GM23338 (cell line): ENCODE measurements at regions not wholly inside any gene's neighbourhood (a gene's known extent, or its start where the extent isn't known, plus 50 kb on each side); places are given as distances from the start of the nearest gene placed in this dataset.
A peak's percentile ranks its signal among the peaks of the same experiment; 100 is the strongest.

Experiments
- ATAC-seq: fragments of 200-7000 bp; cut with Tn5 transposase; 3 replicates; pipeline ENCODE4 v1.9.1; 2020
- DNase-seq: peaks from one replicate; pipeline ENCODE4 v3.0.0-alpha.2; 2015; ENCODE audit warnings: low spot score
- H2AFZ ChIP-seq: fragments of 200-600 bp; sonication (generic); 2 replicates; pipeline ENCODE4 v1.8.0; 2016; ENCODE audit warnings: antibody characterized with exemption, mild to moderate bottlenecking, moderate library complexity
- H3F3A ChIP-seq: fragments of 200-600 bp; sonication (generic); replicated peaks from 2 replicates; pipeline ENCODE4 v1.8.0; 2017; ENCODE audit warnings: antibody characterized with exemption, mixed run types, low read depth
- H3K27ac ChIP-seq: fragments of 200-600 bp; sonication (generic); 2 replicates; pipeline ENCODE4 v1.6.1; 2016; ENCODE audit warnings: low read depth
- H3K27me3 ChIP-seq: fragments of 200-600 bp; sonication (generic); 2 replicates; pipeline ENCODE4 v1.8.0; 2016; ENCODE audit warnings: mild to moderate bottlenecking, mixed run types, moderate library complexity; ENCODE audit not compliant: insufficient read depth
- H3K36me3 ChIP-seq: fragments of 200-600 bp; sonication (generic); 2 replicates; pipeline ENCODE4 v1.8.0; 2016; ENCODE audit warnings: mild to moderate bottlenecking; ENCODE audit not compliant: insufficient read depth
- H3K4me1 ChIP-seq: fragments of 200-600 bp; sonication (generic); 2 replicates; pipeline ENCODE4 v1.8.0; 2016; ENCODE audit warnings: mild to moderate bottlenecking, moderate library complexity; ENCODE audit not compliant: insufficient read depth
- H3K4me2 ChIP-seq: fragments of 200-600 bp; sonication (generic); 2 replicates; pipeline ENCODE4 v1.7.1; 2017; ENCODE audit warnings: mixed run types
- H3K4me3 ChIP-seq: fragments of 200-600 bp; sonication (generic); 2 replicates; pipeline ENCODE4 v1.6.1; 2016; ENCODE audit warnings: mixed run types
- H3K79me2 ChIP-seq: fragments of 200-600 bp; sonication (generic); replicated peaks from 2 replicates; pipeline ENCODE4 v1.8.0; 2017; ENCODE audit warnings: mild to moderate bottlenecking; ENCODE audit not compliant: insufficient read depth
- H3K9me2 ChIP-seq: fragments of 200-600 bp; sonication (generic); 2 replicates; pipeline ENCODE4 v1.8.0; 2017; ENCODE audit not compliant: insufficient read depth
- H4K20me1 ChIP-seq: fragments of 200-600 bp; sonication (generic); replicated peaks from 2 replicates; pipeline ENCODE4 v1.8.0; 2017; ENCODE audit warnings: mild to moderate bottlenecking; ENCODE audit not compliant: insufficient read depth
- H3K27ac Mint-ChIP-seq: 2 replicates; pipeline ENCODE4 v1.8.0; 2020; ENCODE audit warnings: inconsistent platforms, mild to moderate bottlenecking, moderate library complexity, mixed read lengths
- H3K27me3 Mint-ChIP-seq: 3 replicates; pipeline ENCODE4 v1.8.0; 2022; ENCODE audit warnings: low read depth, mild to moderate bottlenecking, moderate library complexity, mixed read lengths, inconsistent platforms; ENCODE audit not compliant: insufficient read depth, poor library complexity
- H3K36me3 Mint-ChIP-seq: 3 replicates; pipeline ENCODE4 v1.8.0; 2021; ENCODE audit warnings: low read depth, mild to moderate bottlenecking, inconsistent platforms, moderate library complexity, mixed read lengths
- H3K4me1 Mint-ChIP-seq: 3 replicates; pipeline ENCODE4 v1.8.0; 2020; ENCODE audit warnings: mild to moderate bottlenecking, inconsistent platforms, mixed read lengths
- H3K4me3 Mint-ChIP-seq: 3 replicates; pipeline ENCODE4 v1.8.0; 2021; ENCODE audit warnings: moderate library complexity, mild to moderate bottlenecking, inconsistent platforms, mixed read lengths
- H3K9me3 Mint-ChIP-seq: 3 replicates; pipeline ENCODE4 v1.8.0; 2020; ENCODE audit warnings: moderate library complexity, mild to moderate bottlenecking, inconsistent platforms, mixed read lengths
- CTCF ChIP-seq, 2 experiments: fragments of 200-600 bp in 1 of 2; sonication (generic) in 1 of 2; conservative IDR thresholded peaks; 2 replicates each; pipeline versions ENCODE4 v1.5.1 to v1.6.1; 2016 to 2017; ENCODE audit warnings: antibody characterized with exemption in 2 of 2, low read depth in 2 of 2, mild to moderate bottlenecking in 2 of 2, moderate library complexity in 1 of 2
- ETS1 ChIP-seq: IDR thresholded peaks from 2 replicates; pipeline ENCODE4 v1.6.1; 2016; ENCODE audit warnings: antibody characterized with exemption
- EZH2phosphoT487 ChIP-seq: fragments of 200-600 bp; sonication (generic); IDR thresholded peaks from one replicate; pipeline ENCODE4 v1.8.1; 2018; ENCODE audit warnings: antibody characterized with exemption; ENCODE audit not compliant: unreplicated experiment
- JUNB ChIP-seq: IDR thresholded peaks from one replicate; pipeline ENCODE4 v1.6.1; 2016; ENCODE audit warnings: antibody characterized with exemption; ENCODE audit not compliant: unreplicated experiment
- NANOG ChIP-seq: IDR thresholded peaks from 2 replicates; pipeline ENCODE4 v1.6.1; 2016; ENCODE audit warnings: antibody characterized with exemption, borderline replicate concordance
- REST ChIP-seq: IDR thresholded peaks from one replicate; pipeline ENCODE4 v1.6.1; 2018; ENCODE audit warnings: antibody characterized with exemption; ENCODE audit not compliant: unreplicated experiment
- ZNF331 ChIP-seq: fragments of 250-450 bp; sonication (Bioruptor Pico); IDR thresholded peaks from 2 replicates; pipeline ENCODE4 v1.5.0; 2020; ENCODE audit warnings: low read depth, mild to moderate bottlenecking, moderate library complexity
- ZNF462 ChIP-seq: fragments of 250-450 bp; sonication (Bioruptor Pico); IDR thresholded peaks from 2 replicates; pipeline ENCODE4 v1.5.0; 2020; ENCODE audit warnings: mild to moderate bottlenecking, moderate library complexity

GRCh38 chr6:140718021-140718420, 1343.6 kb upstream of the CITED2 start (continued):
- no peak for TF ChIP-seq ZNF462 (CRISPR knock-in tag)
- no peak for TF ChIP-seq REST

- no peaks in the 10 kb centered on the region for H3K4me1 ChIP-seq
- no peaks in the 10 kb centered on the region for H3K36me3 ChIP-seq
- no peak for ATAC-seq
- no peaks in the 10 kb centered on the region for H3K9me2 ChIP-seq
- no peaks in the 10 kb centered on the region for H3K4me1 Mint-ChIP-seq
- H3K36me3 Mint-ChIP-seq = no peaks in the 10 kb centered on the region; the same call in 2 of the 3 replicates
- H3K4me3 Mint-ChIP-seq = no peak overlapping the region
- no peak overlapping the region for H3K27ac ChIP-seq
- no peaks in the 10 kb centered on the region for H3K27me3 ChIP-seq
- no peak overlapping the region for H2AFZ ChIP-seq
- no peaks in the 10 kb centered on the region for H3K27me3 Mint-ChIP-seq
- H3K9me3 Mint-ChIP-seq = peaks cover 6% of the 10 kb centered on the region; the same call in 1 of the 3 replicates
- no peaks in the 10 kb centered on the region for H4K20me1 ChIP-seq
- no peaks in the 10 kb centered on the region for H3K79me2 ChIP-seq
- DNase-seq = peak; percentile 2
- no peak overlapping the region for H3K27ac Mint-ChIP-seq
- no peaks in the 10 kb centered on the region for H3F3A ChIP-seq
- no peak overlapping the region for H3K4me2 ChIP-seq
- H3K4me3 ChIP-seq = no peak overlapping the region
- TF ChIP-seq ZNF331 (CRISPR knock-in tag) (no peak), JUNB (no peak), NANOG (no peak), CTCF (conservative IDR thresholded peaks at IDR 0.05; ENCODE audit: low read depth in 2 of 2) (no peak), EZH2phosphoT487 (no peak), ETS1 (no peak)
Measured at GRCh38 chr6:140713495-140713894, 1339.0 kb upstream of the CITED2 start.
